Upper lobe of left lung (tissue), 4 donors: ENCODE measurements at regions not wholly inside any gene's neighbourhood (a gene's known extent, or its start where the extent isn't known, plus 50 kb on each side); places are given as distances from the start of the nearest gene placed in this dataset.

Source experiments
- CTCF ChIP-seq, 6 experiments: fragments of 450-650 bp in 4 of 6; fragments of 200-600 bp in 2 of 6; sonication (generic) in 2 of 6; IDR thresholded peaks; one replicate each; pipeline ENCODE4 v1.5.1; 2016 to 2019; ENCODE audit warnings: antibody characterized with exemption in 6 of 6
- EP300 ChIP-seq, 4 donors: sonication (generic); formaldehyde crosslinking; IDR thresholded peaks; one replicate each; pipeline ENCODE4 v1.5.1; 2017; ENCODE audit warnings: antibody characterized with exemption in 4 of 4, control low read depth in 2 of 4
- POLR2A ChIP-seq, 4 donors: fragments of 450-650 bp; IDR thresholded peaks; one replicate each; pipeline ENCODE4 v1.5.1; 2016 to 2017; ENCODE audit warnings: antibody characterized with exemption in 4 of 4, mild to moderate bottlenecking in 2 of 4

GRCh38 chr22:27597703-27598444 lies 203.7 kb downstream of the MN1 start:
- TF ChIP-seq EP300 (IDR thresholded peaks at IDR 0.05) (no peak), CTCF (IDR thresholded peaks at IDR 0.05) (no peak), POLR2A (IDR thresholded peaks at IDR 0.05) (no peak)
